H9 (cell line): ENCODE measurements at regions not wholly inside any gene's neighbourhood (a gene's known extent, or its start where the extent isn't known, plus 50 kb on each side); places are given as distances from the start of the nearest gene placed in this dataset.

Source experiments
- DNase-seq: peaks from one replicate; pipeline ENCODE4 v3.0.0-alpha.2; 2017
- H2AFZ ChIP-seq: one replicate; pipeline ENCODE4 v1.6.1; 2013; ENCODE audit warnings: mild to moderate bottlenecking, low read length, control low read depth, moderate library complexity
- H2AK5ac ChIP-seq: 2 replicates; pipeline ENCODE4 v1.6.1; 2013; ENCODE audit warnings: low read length, control low read depth, mixed read lengths; ENCODE audit not compliant: insufficient read length
- H2BK120ac ChIP-seq: one replicate; pipeline ENCODE4 v1.6.1; 2013; ENCODE audit warnings: low read depth, mild to moderate bottlenecking, low read length, control low read depth, inconsistent platforms; ENCODE audit not compliant: poor library complexity, severe bottlenecking
- H2BK12ac ChIP-seq: 2 replicates; pipeline ENCODE4 v1.6.1; 2013; ENCODE audit warnings: low read length, control low read depth, mixed read lengths, low read depth; ENCODE audit not compliant: insufficient read length
- H2BK15ac ChIP-seq: 2 replicates; pipeline ENCODE4 v1.6.1; 2013; ENCODE audit warnings: low read depth, low read length, control low read depth
- H2BK20ac ChIP-seq: one replicate; pipeline ENCODE4 v1.6.1; 2013; ENCODE audit warnings: low read depth, mild to moderate bottlenecking, low read length, control low read depth, inconsistent platforms; ENCODE audit not compliant: poor library complexity, severe bottlenecking
- H2BK5ac ChIP-seq: 2 replicates; pipeline ENCODE4 v1.6.1; 2013; ENCODE audit warnings: low read length, control low read depth, mixed read lengths; ENCODE audit not compliant: insufficient read length
- H3K14ac ChIP-seq: 2 replicates; pipeline ENCODE4 v1.6.1; 2013; ENCODE audit warnings: low read length, control low read depth; ENCODE audit not compliant: insufficient read depth
- H3K18ac ChIP-seq: 2 replicates; pipeline ENCODE4 v1.6.1; 2013; ENCODE audit warnings: low read depth, mild to moderate bottlenecking, mixed read lengths, low read length, control low read depth; ENCODE audit not compliant: insufficient read length
- H3K23ac ChIP-seq: 2 replicates; pipeline ENCODE4 v1.6.1; 2013; ENCODE audit warnings: low read length, control low read depth, mixed read lengths, low read depth; ENCODE audit not compliant: insufficient read length
- H3K23me2 ChIP-seq: 2 replicates; pipeline ENCODE4 v1.6.1; 2013; ENCODE audit warnings: low read depth, mild to moderate bottlenecking, mixed read lengths, low read length, control low read depth; ENCODE audit not compliant: insufficient read length, poor library complexity, severe bottlenecking
- H3K27ac ChIP-seq: 2 replicates; pipeline ENCODE4 v1.5.1; 2013; ENCODE audit warnings: low read length, control low read depth, mixed read lengths, low read depth; ENCODE audit not compliant: insufficient read length
- H3K27me3 ChIP-seq: 2 replicates; pipeline ENCODE4 v1.6.1; 2013; ENCODE audit warnings: low read length, control low read depth, inconsistent platforms; ENCODE audit not compliant: insufficient read depth
- H3K4ac ChIP-seq: 2 replicates; pipeline ENCODE4 v1.6.1; 2013; ENCODE audit warnings: low read depth, mild to moderate bottlenecking, control low read depth, inconsistent platforms, low read length, moderate library complexity
- H3K4me1 ChIP-seq: 2 replicates; pipeline ENCODE4 v1.6.1; 2013; ENCODE audit warnings: low read length, control low read depth, inconsistent platforms; ENCODE audit not compliant: insufficient read depth
- H3K4me2 ChIP-seq: 2 replicates; pipeline ENCODE4 v1.6.1; 2013; ENCODE audit warnings: low read length, control low read depth, mixed read lengths; ENCODE audit not compliant: insufficient read length, insufficient read depth
- H3K56ac ChIP-seq: 2 replicates; pipeline ENCODE4 v1.6.1; 2013; ENCODE audit warnings: low read depth, mild to moderate bottlenecking, mixed read lengths, low read length, control low read depth; ENCODE audit not compliant: insufficient read length
- H3K79me1 ChIP-seq: 2 replicates; pipeline ENCODE4 v1.6.1; 2013; ENCODE audit warnings: low read depth, mild to moderate bottlenecking, moderate library complexity, low read length, control low read depth, inconsistent platforms; ENCODE audit not compliant: insufficient read depth, poor library complexity, severe bottlenecking
- H3K79me2 ChIP-seq: 2 replicates; pipeline ENCODE4 v1.6.1; 2013; ENCODE audit warnings: low read length, control low read depth, inconsistent platforms; ENCODE audit not compliant: insufficient read depth
- H3K9ac ChIP-seq: 2 replicates; pipeline ENCODE4 v1.6.1; 2013; ENCODE audit warnings: low read length, control low read depth, mixed read lengths; ENCODE audit not compliant: insufficient read length; ENCODE audit errors: extremely low read depth
- H3K9me3 ChIP-seq: one replicate; pipeline ENCODE4 v1.6.1; 2013; ENCODE audit warnings: low read depth, low read length, inconsistent platforms; ENCODE audit not compliant: control insufficient read depth
- H3T11ph ChIP-seq: one replicate; pipeline ENCODE4 v1.6.1; 2013; ENCODE audit warnings: mild to moderate bottlenecking, low read length, control low read depth, inconsistent platforms
- H4K20me1 ChIP-seq: one replicate; pipeline ENCODE4 v1.6.1; 2013; ENCODE audit not compliant: control insufficient read depth, insufficient read length, insufficient read depth
- H4K5ac ChIP-seq: 2 replicates; pipeline ENCODE4 v1.6.1; 2013; ENCODE audit warnings: low read depth, mild to moderate bottlenecking, mixed read lengths, low read length, control low read depth; ENCODE audit not compliant: insufficient read length
- H4K8ac ChIP-seq: replicated peaks from 2 replicates; pipeline ENCODE4 v1.6.1; 2013; ENCODE audit warnings: low read length, control low read depth, mixed read lengths, low read depth; ENCODE audit not compliant: insufficient read length
- H4K91ac ChIP-seq: 2 replicates; pipeline ENCODE4 v1.6.1; 2013; ENCODE audit warnings: low read depth, mild to moderate bottlenecking, moderate library complexity, mixed read lengths, low read length, control low read depth; ENCODE audit not compliant: insufficient read length
- H3K27ac Mint-ChIP-seq, 3 experiments: 2 replicates in 2 of 3; 3 replicates in 1 of 3; pipeline ENCODE4 v1.8.0; 2020 to 2021; ENCODE audit warnings: mixed read lengths in 3 of 3, mild to moderate bottlenecking in 1 of 3, moderate library complexity in 1 of 3
- H3K27me3 Mint-ChIP-seq: 2 replicates; pipeline ENCODE4 v1.8.0; 2021; ENCODE audit warnings: low read depth, mild to moderate bottlenecking, moderate library complexity, mixed read lengths
- H3K36me3 Mint-ChIP-seq, 3 experiments: 2 replicates in 2 of 3; 3 replicates in 1 of 3; pipeline ENCODE4 v1.8.0; 2020 to 2021; ENCODE audit warnings: low read depth in 3 of 3, mixed read lengths in 3 of 3; ENCODE audit not compliant: insufficient read depth in 1 of 3
- H3K4me1 Mint-ChIP-seq, 2 experiments: 2 replicates each; pipeline ENCODE4 v1.8.0; 2020; ENCODE audit warnings: mixed read lengths in 2 of 2
- H3K4me3 Mint-ChIP-seq, 2 experiments: 2 replicates in 1 of 2; 3 replicates in 1 of 2; pipeline ENCODE4 v1.8.0; 2020 to 2021; ENCODE audit warnings: mild to moderate bottlenecking in 2 of 2, mixed read lengths in 2 of 2, moderate library complexity in 1 of 2
- H3K9me3 Mint-ChIP-seq, 2 experiments: 2 replicates in 1 of 2; 3 replicates in 1 of 2; pipeline ENCODE4 v1.8.0; 2020; ENCODE audit warnings: mild to moderate bottlenecking in 2 of 2, mixed read lengths in 2 of 2, moderate library complexity in 1 of 2
- WGBS: extraction: QIAGEN DNeasy Blood & Tissue Kit; methylation state at CpG from one replicate; pipeline ENCODE4 v1.1.7; 2013; ENCODE audit warnings: missing lambda C conversion rate, low lambda C conversion rate, mixed read lengths; ENCODE audit not compliant: insufficient read length; ENCODE audit errors: extremely low coverage; 5-methylcytosine and 5-hydroxymethylcytosine counted together
- TF ChIP-seq, protein P1 (sequence below): fragments of 200-600 bp; sonication (generic); conservative IDR thresholded peaks from 3 replicates; pipeline ENCODE4 v1.8.0; 2021; ENCODE audit warnings: antibody characterized with exemption, mild to moderate bottlenecking

- H3K9me3 ChIP-seq, result no peaks in the 10 kb centered on the region
- no peak for DNase-seq
- H3K23me2 ChIP-seq, result no peaks in the 10 kb centered on the region
- H3K9ac ChIP-seq, result no peak overlapping the region
- Mint-ChIP-seq H3K36me3 (no peaks in the 10 kb centered on the region), H3K4me3 (no peak overlapping the region), H3K4me1 (no peaks in the 10 kb centered on the region), H3K9me3 (no peaks in the 10 kb centered on the region; a peak in 1 of 5 replicates), H3K27ac (no peak overlapping the region), H3K27me3 (peaks cover 2% of the 10 kb centered on the region; the same call in 1 of the 2 replicates)
- no peaks in the 10 kb centered on the region for H3K4me1 ChIP-seq
- no peak overlapping the region for H2BK15ac ChIP-seq
- H2AK5ac ChIP-seq, result no peak overlapping the region
- no peak overlapping the region for H2BK120ac ChIP-seq
- no peak overlapping the region for H4K5ac ChIP-seq
- H3T11ph ChIP-seq, result no peak overlapping the region
- H2BK5ac ChIP-seq, result no peak overlapping the region
- H3K4ac ChIP-seq, result no peak overlapping the region
- no CpG with 5 or more reads among the region's 3 CpGs for WGBS
- H3K14ac ChIP-seq, result no peak overlapping the region
- no peak overlapping the region for H2BK12ac ChIP-seq
- H3K56ac ChIP-seq, result no peak overlapping the region
- H3K4me2 ChIP-seq, result no peak overlapping the region
- no peaks in the 10 kb centered on the region for H4K20me1 ChIP-seq
- no peak overlapping the region for H2AFZ ChIP-seq
- no peak overlapping the region for H3K18ac ChIP-seq
- H3K27ac ChIP-seq, result no peak overlapping the region
- TF ChIP-seq, protein P1, sequence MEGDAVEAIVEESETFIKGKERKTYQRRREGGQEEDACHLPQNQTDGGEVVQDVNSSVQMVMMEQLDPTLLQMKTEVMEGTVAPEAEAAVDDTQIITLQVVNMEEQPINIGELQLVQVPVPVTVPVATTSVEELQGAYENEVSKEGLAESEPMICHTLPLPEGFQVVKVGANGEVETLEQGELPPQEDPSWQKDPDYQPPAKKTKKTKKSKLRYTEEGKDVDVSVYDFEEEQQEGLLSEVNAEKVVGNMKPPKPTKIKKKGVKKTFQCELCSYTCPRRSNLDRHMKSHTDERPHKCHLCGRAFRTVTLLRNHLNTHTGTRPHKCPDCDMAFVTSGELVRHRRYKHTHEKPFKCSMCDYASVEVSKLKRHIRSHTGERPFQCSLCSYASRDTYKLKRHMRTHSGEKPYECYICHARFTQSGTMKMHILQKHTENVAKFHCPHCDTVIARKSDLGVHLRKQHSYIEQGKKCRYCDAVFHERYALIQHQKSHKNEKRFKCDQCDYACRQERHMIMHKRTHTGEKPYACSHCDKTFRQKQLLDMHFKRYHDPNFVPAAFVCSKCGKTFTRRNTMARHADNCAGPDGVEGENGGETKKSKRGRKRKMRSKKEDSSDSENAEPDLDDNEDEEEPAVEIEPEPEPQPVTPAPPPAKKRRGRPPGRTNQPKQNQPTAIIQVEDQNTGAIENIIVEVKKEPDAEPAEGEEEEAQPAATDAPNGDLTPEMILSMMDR, result no peak
- H3K23ac ChIP-seq, result no peak overlapping the region
- no peaks in the 10 kb centered on the region for H3K79me2 ChIP-seq
- H3K79me1 ChIP-seq, result no peaks in the 10 kb centered on the region
- H4K91ac ChIP-seq, result no peak overlapping the region
- H4K8ac ChIP-seq, result no peak overlapping the region
- H3K27me3 ChIP-seq, result no peaks in the 10 kb centered on the region
- no peak overlapping the region for H2BK20ac ChIP-seq
Observed at GRCh38 chr16:65538976-65539375, 417.1 kb upstream of the CDH11 start.
